ENCODE measurements at regions not wholly inside any gene's neighbourhood (a gene's known extent, or its start where the extent isn't known, plus 50 kb on each side); places are given as distances from the start of the nearest gene placed in this dataset.
"Not testable (repeated sequence)": the region's sequence is repeated elsewhere in the genome, so short reads cannot be mapped to it uniquely, and the experiment has no call there.

DNA sequence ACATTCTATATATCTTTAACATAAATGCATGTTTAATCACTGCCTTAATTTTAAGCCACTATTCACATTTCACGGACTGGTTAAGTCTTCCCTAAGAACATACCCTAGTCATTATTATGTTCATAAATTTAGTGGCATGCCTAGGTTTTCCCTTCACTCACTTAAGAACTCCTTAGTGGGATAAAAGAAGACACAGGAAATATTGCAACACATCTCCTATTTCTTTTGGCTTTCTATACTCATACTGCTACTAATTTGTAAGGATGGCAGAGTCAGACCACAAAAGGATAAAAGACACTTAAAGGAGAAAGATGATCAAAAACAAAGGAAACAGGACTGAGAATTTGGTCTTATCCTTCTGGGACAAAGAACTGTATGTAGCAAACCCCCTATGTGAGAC, 951.4 kb downstream of the SORCS3 start:
- in situ Hi-C loops (cut with HindIII; ENCODE audit: low sequenced_read_pairs), result no loop called here

DNA sequence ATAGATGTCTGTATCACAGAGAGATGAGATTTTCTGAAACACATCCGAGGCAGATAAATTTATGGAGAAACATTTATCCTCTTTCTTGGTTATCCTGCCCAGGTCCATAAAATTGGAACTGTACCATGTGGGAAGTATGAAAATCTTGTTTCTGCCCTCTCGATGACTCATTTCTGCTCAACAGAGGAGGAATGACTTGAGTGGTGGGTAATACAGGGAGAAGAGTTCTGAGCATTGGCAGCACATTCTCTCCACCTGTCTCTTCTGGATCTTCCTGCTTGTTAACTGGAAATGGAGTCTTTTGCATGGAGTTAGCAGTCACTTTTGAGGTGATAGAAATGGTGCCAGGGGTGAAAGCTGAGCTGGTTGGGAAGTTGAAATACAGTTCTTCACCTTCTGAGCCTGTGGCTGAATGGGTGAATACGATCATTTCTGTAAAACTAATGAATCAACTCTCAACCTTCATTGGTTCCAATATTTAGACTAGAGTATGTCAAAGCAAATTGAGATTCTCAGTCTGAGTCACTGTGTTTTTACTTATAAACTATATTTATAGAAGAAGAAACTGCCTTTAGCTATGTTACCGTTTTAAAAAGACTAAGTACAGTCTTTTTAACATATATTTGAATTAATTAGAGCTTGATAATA, 945.5 kb downstream of the SORCS3 start:
- in situ Hi-C loops (cut with HindIII; ENCODE audit: low sequenced_read_pairs), result no loop called here

DNA sequence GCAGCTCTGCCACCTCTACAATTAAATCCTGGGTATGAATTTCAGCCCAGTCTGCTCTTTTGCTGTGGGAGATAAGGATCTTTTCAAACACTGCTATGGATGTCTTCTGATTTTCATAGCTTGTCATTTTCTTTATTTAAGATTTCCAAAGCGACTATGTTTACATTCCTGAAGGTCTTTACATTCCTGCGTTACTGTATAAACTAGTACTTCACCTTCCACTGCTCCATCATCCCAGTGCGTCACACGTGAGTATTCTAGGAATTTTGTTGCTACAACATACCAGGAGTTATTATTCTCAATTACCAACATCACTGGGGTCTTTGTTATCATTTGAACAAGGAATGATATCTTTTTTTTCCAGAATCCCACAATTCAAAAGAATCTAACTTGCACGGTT, 944.7 kb downstream of the SORCS3 start:
- in situ Hi-C loops (cut with HindIII; ENCODE audit: low sequenced_read_pairs), result no loop called here

DNA sequence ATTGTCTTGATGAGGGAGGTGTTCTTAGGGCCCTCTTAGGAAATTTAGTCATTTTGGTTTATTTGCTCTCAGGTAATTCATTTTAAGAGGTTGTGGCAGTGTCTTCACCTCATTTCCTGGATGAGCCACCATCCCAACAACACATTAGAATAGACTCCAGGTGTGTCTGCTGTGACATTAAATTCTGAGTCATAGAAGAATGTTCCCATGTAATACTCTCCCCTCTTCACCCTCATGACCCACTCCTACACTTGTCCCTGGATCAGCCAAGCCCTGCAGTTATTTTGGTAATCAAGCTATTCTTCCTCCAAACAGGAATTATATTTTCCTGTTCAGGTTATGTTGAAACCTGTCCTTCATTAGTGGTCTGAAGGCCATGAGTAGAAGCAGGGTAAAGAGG, 944.1 kb downstream of the SORCS3 start:
- in situ Hi-C loops (cut with HindIII; ENCODE audit: low sequenced_read_pairs), result no loop called here

DNA sequence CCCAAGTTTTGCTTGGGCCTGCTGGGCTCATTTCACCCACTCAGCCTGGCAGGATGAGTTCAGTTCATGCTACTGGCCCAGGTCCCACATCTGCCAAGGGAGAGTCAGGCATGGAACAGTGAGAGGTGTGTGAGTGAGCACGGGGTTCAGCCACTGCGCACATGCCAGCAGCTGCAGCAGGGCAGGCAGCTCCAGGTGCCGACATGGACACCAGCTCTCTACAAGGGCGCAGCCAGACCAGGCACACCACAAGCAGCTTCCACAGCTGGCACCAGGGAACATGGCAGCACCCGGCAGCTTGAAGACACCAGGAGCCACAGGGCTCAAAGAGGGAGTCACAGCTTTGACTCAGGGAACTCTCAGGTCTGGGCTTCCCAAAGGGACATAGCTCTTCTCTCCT, 938.0 kb downstream of the SORCS3 start:
- in situ Hi-C loops (cut with HindIII; ENCODE audit: low sequenced_read_pairs), result no loop called here

DNA sequence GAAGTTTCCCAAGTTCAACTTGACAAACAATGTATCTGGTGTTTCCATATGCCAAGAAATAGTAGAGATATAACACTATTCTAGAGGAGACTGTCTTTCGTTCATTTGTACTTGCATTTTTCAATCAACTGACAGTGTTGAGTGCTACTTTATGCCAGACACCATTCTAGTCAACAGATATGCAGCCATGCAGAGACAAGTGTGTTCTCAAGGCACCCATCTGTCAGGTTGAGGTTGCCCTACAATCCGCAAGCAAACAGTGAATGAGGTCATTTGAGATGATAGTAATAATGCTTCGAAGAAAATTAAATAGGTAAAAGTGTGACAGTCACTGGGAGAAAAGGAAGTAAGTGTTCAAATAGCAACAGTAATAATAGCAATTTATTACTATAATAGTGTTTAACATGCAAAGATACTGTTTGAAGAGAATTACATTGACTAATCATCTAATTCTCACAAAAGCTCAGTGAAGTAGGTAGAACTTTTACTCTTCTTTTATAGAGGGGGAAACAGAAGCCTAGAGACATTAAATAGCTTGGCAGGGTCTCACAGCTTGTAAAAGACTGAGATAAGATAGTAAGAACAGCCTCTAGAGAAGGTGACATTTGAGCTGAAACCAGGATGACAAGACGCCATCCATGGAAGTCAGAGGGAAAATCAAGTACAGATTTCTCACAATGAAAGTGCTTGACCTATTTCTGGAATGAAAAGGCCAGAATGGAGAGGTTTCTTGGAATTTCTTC, 936.9 kb downstream of the SORCS3 start:
- in situ Hi-C loops (cut with HindIII; ENCODE audit: low sequenced_read_pairs), result no loop called here

DNA sequence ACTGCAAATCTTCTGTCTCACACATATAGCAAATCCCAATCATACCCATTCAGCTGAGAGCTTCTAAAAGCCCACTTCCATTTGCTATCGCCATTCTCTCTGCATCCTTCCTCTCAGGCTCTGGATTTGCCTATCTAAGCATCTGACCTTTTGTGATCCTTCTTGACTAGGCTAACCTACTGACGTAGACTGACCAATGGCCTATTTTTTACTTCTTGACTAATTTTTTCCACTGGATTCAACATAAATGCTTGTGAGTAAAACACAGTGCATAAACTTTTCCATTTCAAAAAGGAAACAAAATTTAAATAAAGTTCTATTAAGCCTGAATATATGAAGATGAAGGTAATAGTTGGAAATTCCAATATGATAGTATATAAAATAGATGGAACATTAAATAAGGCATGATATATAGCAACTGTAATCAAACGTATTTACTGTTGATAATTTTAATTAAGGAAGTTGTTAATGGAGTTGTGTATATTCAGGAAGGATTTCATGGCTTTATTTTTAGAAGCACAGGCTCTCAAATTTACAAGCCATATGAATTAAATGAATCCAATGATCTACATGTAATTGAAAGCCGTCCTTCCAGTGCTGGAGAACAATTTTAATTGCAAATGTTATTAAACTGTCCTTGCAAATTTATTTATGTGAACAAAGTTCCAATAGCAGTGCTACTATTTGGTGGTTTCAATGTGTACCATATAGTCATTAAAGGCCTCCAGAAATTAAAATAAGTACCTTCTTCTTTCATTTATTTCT, 918.4 kb downstream of the SORCS3 start:
- in situ Hi-C loops (cut with HindIII; ENCODE audit: low sequenced_read_pairs), result no loop called here

DNA sequence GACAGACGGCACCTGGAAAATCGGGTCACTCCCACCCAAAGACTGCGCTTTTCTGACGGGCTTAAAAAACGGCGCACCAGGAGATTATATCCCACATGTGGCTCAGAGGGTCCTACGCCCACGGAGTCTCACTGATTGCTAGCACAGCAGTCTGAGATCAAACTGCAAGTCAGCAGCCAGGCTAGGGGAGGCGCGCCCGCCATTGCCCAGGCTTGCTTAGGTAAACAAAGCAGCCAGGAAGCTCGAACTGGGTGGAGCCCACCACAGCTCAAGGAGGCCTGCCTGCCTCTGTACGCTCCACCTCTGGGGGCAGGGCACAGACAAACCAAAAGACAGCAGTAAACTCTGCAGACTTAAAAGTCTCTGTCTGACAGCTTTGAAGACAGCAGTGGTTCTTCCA, 909.4 kb downstream of the SORCS3 start:
- in situ Hi-C loops (cut with HindIII; ENCODE audit: low sequenced_read_pairs), result not testable (repeated sequence)

DNA sequence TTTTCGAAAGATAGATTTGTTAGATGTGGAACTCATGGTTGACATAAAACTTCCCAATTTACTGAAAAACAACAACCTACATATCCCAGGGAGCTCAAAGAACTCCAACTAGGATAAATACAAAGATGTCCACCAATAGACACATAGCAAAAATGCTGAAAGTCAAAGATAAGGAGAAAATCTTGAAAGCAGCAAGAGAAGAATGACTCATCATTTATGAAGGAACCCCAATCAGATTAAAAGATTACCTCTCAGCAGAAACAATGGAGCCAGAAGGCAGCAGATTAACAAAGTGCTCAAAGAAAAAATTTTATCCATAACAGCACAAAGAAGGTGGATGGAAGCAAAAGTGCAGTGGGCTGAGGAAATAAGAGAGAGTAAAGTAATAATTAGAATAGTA, 908.6 kb downstream of the SORCS3 start:
- in situ Hi-C loops (cut with HindIII; ENCODE audit: low sequenced_read_pairs), result no loop called here

DNA sequence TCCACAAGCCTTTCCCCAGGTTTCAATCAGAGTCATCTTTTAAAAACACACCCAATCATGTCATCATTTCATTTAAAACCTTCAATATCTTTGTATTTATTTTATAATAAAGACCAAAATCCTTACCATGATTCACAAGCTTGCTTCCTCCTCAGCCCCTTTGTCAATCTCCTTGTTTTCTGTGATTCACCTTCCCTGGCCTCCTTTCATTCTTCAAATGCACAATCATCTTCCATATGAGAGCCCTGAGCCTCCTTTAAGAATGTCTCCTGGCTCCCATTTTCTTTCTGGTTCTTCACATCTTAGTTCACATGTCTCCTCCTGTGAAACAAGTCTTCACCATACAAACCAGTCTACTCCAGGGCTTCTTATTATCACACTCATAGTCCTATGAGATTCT, 904.0 kb downstream of the SORCS3 start:
- in situ Hi-C loops (cut with HindIII; ENCODE audit: low sequenced_read_pairs), result no loop called here

DNA sequence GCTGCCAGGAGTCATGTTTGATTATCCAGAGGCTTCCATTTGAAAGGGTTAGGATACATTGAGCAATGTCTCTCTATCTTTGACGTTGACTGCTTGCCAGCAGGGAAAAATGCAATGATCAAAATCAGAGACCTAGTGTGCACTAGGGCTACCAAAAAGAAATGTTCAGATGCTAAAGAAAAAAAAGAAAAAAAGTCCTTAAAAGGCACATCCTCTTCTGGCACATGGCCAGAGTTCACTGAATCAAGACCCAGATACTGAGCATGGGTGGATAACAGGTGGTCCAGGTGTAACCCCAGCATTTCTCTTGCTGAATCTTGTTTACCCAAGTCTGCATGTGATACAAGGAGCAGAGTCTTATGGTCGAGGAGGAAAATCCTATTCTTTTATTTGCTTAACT, 899.3 kb downstream of the SORCS3 start:
- in situ Hi-C loops (cut with HindIII; ENCODE audit: low sequenced_read_pairs), result no loop called here

DNA sequence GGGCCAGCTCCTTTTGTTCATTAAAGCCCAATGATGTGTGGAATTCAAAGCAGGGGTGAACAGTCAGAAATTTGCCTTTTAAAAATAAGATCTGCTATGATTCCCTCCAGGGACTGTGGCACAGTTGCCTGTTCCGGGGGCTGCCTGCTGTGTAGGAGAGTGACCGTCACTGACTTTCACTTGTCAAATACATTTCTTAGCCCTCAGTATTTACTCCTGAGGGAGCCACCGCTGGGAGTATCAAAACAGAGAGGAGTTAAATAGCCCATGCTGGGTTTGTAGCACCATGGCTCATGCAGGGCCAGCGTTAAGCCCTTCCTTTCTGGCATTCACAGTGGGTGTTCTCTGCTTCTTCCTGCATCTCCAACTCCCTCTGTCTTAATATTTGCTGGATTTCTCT, 897.8 kb downstream of the SORCS3 start:
- in situ Hi-C loops (cut with HindIII; ENCODE audit: low sequenced_read_pairs), result no loop called here

DNA sequence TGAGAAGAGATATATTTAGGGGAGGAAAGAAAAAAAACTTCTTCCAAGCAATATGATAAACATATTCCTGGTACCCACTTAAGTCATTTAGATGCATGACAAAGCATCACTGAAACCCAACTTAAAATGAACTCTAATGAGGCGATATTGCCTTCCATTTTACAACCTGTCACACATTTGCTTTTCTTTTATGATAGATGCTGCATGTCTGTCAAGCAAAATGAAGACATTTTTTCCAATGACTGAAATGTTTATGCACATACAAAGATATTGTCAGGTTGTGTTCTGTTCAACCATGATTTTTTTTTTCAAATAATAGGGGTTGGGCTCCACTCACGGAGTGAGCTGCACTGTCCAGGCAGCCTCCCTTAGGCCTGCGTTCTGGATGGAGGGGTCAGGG, 894.4 kb downstream of the SORCS3 start:
- in situ Hi-C loops (cut with HindIII; ENCODE audit: low sequenced_read_pairs), result no loop called here

DNA sequence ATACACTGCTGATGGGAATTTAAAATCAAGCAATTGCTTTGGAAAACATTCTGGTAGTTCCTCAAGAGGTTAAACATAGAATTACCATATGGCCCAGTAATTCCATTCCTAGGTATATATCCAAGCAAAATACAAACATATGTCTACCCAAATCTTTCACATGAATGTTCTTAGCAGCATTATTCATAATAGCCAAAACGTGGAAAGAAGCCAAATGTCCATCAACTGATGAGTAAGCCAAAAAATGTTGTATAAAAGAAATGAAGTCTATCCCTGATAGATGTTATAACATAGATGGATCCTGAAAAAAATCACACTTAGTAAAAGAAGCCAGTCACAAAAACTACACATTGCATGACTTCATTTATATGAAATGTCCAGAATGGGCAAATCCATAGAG, 893.0 kb downstream of the SORCS3 start:
- in situ Hi-C loops (cut with HindIII; ENCODE audit: low sequenced_read_pairs), result no loop called here

DNA sequence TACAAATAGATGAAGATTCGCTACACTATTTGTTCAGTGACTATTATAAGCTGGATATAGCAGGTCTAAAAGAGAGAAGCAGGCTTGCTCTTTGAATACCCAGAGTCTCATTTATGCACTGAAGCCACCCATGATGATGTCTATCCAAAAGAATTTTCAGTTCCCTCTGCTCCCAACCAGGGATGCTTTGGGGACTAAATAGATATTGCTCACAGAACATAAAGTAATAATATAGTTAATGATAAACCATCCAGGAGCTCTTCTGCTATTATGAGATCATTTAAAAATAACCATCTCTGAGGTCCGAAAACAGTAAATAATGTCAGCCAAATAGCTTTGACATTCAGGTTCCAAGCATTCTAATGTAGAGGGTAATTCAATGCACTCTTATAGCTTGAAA, 875.4 kb downstream of the SORCS3 start:
- in situ Hi-C loops (cut with HindIII; ENCODE audit: low sequenced_read_pairs), result no loop called here

DNA sequence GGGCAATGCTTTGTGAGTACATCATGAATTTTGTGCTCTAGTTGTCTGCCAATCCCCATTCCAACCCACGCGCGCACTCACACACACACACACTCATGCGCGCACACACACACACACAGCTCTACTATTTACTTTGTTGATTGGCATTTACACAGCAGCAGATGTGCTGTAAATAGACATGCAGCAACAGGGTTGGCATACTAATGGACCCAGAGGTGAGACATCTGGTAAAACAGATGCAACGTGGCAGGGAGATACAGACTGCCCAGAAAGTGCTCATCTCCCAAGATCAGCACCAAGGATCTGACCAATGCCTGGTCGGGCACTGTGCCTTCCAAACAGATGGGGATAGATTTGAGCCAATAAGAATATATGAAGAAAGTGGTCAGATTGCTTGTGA, 873.0 kb downstream of the SORCS3 start:
- in situ Hi-C loops (cut with HindIII; ENCODE audit: low sequenced_read_pairs), result no loop called here

DNA sequence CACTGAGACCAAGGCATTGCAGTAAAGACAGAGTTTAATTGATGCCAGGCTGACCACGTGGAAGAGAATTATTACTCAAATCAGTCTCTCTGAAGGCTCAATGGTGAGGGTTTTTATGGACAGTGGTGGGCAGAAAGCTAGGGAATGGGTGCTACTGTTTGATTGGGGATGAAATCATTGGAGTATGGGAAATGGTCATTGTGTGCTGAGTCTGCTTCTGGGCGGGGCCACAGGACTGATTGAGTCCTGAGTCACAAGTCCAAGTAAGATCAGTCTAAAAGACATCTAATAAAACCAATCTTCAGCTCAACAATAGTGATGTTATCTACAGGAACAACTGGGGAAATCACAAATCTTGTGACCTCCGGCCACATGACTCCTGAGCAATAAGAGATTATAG, 868.4 kb downstream of the SORCS3 start:
- in situ Hi-C loops (cut with HindIII; ENCODE audit: low sequenced_read_pairs), result no loop called here

DNA sequence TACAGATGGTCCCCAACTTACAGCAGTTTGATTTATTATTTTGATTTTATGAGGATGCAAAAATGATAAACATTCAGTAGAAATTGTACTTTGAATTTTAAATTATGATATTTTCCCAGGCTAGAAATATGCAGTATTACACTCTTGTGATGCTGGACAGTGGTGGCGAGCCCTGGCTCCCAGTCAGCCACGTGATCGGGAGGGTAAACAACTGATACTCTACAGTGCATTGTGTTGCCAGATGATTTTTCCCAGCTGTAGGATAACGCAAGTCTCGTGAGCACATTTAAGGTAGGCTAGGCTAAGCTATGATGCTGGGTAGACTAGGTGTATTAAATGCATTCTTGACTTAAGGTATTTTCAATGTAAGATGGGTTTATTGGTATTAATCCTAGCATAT, 865.2 kb downstream of the SORCS3 start:
- in situ Hi-C loops (cut with HindIII; ENCODE audit: low sequenced_read_pairs), result no loop called here

DNA sequence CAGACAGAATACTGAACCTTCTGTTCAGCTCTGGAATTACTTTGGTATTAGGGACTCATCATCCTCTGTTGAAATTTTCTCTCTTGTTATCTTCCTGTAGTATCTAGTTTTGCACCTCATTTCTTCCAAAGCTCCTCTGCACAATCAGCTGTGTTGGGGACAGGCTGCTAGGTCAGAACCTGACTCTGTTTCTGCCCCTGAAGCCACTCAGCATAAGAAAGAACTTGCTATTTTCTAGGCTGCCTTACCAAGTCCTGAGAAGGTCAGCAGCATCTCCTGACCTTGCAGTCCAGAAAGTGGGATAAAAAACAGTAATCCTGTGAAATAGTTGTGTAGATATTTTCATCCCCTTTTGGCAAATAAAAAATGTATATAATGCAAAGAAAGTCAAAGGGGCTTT, 862.6 kb downstream of the SORCS3 start:
- in situ Hi-C loops (cut with HindIII; ENCODE audit: low sequenced_read_pairs), result no loop called here

DNA sequence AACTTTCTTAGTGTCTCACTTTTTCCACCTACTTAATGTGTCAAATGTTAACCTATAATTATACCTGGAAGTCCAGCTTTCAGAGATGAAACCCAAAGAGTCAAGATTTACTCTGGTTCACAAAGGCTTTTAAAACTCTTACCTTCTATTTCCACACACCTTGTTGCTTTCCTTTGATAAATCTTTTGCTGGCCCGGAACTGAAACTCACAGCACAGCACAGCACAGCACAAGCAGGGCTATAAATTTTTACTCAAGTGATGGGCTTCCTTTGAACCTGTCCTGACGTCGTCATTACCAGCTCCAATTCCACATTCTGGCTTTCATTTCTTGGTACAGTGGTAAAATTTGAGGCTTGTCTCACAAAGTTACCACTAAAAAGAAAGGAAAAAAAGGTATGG, 861.0 kb downstream of the SORCS3 start:
- in situ Hi-C loops (cut with HindIII; ENCODE audit: low sequenced_read_pairs), result no loop called here

DNA sequence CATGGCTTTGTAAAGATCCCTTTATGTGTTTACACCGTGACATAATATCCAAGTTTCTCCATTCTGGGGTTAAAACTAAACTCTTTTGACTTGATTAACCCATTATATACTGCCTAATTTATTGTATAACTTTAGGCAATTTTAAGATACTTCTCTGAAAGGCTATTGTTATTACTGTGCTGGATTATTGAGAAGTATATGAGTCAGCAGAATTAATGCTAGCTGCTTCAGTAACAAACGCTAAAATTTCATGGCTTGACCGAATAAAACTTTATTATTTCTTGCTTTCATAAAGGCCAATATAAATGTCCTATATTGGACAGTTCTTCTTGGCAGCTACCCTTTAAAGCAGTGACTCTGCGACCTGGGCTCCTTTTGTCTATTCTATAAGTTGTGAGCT, 853.9 kb downstream of the SORCS3 start:
- in situ Hi-C loops (cut with HindIII; ENCODE audit: low sequenced_read_pairs), result no loop called here

DNA sequence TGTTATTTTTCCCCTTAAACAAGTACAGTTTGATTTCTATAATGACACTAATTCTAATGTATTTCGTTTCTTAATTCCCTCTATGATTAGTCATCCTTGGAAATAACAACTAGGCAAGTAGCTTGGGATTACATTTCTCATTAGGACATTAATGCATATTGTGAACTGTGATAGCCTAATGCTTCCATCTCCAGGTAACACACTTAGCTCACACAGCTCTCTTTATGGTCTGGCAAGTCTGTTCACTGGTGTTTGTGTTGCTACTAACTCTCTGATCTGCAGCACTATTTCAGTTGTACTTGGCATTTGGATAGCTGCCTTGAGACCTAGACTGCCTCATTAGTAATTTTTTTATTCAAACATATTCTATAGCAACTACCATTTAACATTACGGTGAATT, 853.2 kb downstream of the SORCS3 start:
- in situ Hi-C loops (cut with HindIII; ENCODE audit: low sequenced_read_pairs), result no loop called here

Measured in DLD1 (cell line).